HepG2 (cell line): ENCODE measurements at regions not wholly inside any gene's neighbourhood (a gene's known extent, or its start where the extent isn't known, plus 50 kb on each side); places are given as distances from the start of the nearest gene placed in this dataset.
"Not testable (repeated sequence)": the region's sequence is repeated elsewhere in the genome, so short reads cannot be mapped to it uniquely, and the experiment has no call there.

Source experiments
- ATF4 ChIP-seq, 2 experiments: fragments of 450-650 bp in 1 of 2; sonication (generic) in 1 of 2; formaldehyde crosslinking; IDR thresholded peaks; 2 replicates each; pipeline versions ENCODE4 v1.5.0 to v1.8.0; 2020 to 2022; ENCODE audit warnings: mild to moderate bottlenecking in 1 of 2, missing genetic modification reagents in 1 of 2
- CEBPB ChIP-seq: IDR thresholded peaks from 2 replicates; pipeline ENCODE4 v1.6.1; 2011; ENCODE audit warnings: low read depth, low read length, improper control_type of control experiment, borderline replicate concordance
- EP300 ChIP-seq, 3 experiments: sonication (generic) in 1 of 3; formaldehyde crosslinking in 1 of 3; IDR thresholded peaks; 2 replicates each; pipeline versions ENCODE4 v1.5.1 to v1.6.1; 2011 to 2020; ENCODE audit warnings: low read depth in 2 of 3, low read length in 2 of 3, borderline replicate concordance in 1 of 3, improper control_type of control experiment in 1 of 3, mild to moderate bottlenecking in 1 of 3, missing genetic modification reagents in 1 of 3, moderate library complexity in 1 of 3
- GATA4 ChIP-seq: sonication (generic); IDR thresholded peaks from 2 replicates; pipeline ENCODE4 v1.6.1; 2016; ENCODE audit warnings: antibody characterized with exemption, low read depth, borderline replicate concordance
- KDM3A ChIP-seq: IDR thresholded peaks from 2 replicates; pipeline ENCODE4 v1.6.1; 2018; ENCODE audit warnings: low read depth, missing compliant biosample characterization
- MAZ ChIP-seq, 2 experiments: sonication (generic) in 1 of 2; formaldehyde crosslinking in 1 of 2; IDR thresholded peaks; 2 replicates each; pipeline versions ENCODE4 v1.5.0 to v1.6.1; 2012 to 2020; ENCODE audit warnings: low read depth in 2 of 2, mild to moderate bottlenecking in 2 of 2, borderline replicate concordance in 1 of 2, improper control_type of control experiment in 1 of 2, low read length in 1 of 2, missing genetic modification reagents in 1 of 2, moderate library complexity in 1 of 2
- NFYB ChIP-seq: sonication (generic); formaldehyde crosslinking; IDR thresholded peaks from 2 replicates; pipeline ENCODE4 v1.4.0; 2020; ENCODE audit warnings: missing genetic modification reagents
- NPAS2 ChIP-seq: sonication (generic); formaldehyde crosslinking; IDR thresholded peaks from 2 replicates; pipeline ENCODE4 v1.8.0; 2022; ENCODE audit warnings: mild to moderate bottlenecking, missing genetic modification reagents, borderline replicate concordance
- PHF21A ChIP-seq: sonication (generic); formaldehyde crosslinking; IDR thresholded peaks from 2 replicates; pipeline ENCODE4 v1.5.0; 2020; ENCODE audit warnings: mild to moderate bottlenecking, missing genetic modification reagents
- REPIN1 ChIP-seq: sonication (generic); formaldehyde crosslinking; IDR thresholded peaks from 2 replicates; pipeline ENCODE4 v1.8.0; 2022; ENCODE audit warnings: missing genetic modification reagents, low read depth, mild to moderate bottlenecking, borderline replicate concordance
- RNF2 ChIP-seq: fragments of 450-650 bp; conservative IDR thresholded peaks from 2 replicates; pipeline ENCODE4 v1.6.1; 2016; ENCODE audit warnings: low read depth

- TF ChIP-seq REPIN1 (CRISPR knock-in tag); KDM3A; GATA4; NPAS2 (CRISPR knock-in tag); MAZ (IDR thresholded peaks at IDR 0.05; ENCODE audit: borderline replicate concordance, low read depth, low read length); MAZ (CRISPR knock-in tag; IDR thresholded peaks at IDR 0.05; ENCODE audit: low read depth); EP300 (IDR thresholded peaks at IDR 0.05; ENCODE audit: low read depth in 2 of 2, low read length in 2 of 2); EP300 (CRISPR knock-in tag; IDR thresholded peaks at IDR 0.05; ENCODE audit: borderline replicate concordance); NFYB (CRISPR knock-in tag); RNF2; CEBPB; PHF21A (CRISPR knock-in tag); ATF4 (CRISPR knock-in tag; IDR thresholded peaks at IDR 0.05): not testable (repeated sequence)
Observed at GRCh38 chrX:729101-729500, 98.5 kb downstream of the SHOX start.
